Kidney (tissue), 13 donors: ENCODE measurements at regions not wholly inside any gene's neighbourhood (a gene's known extent, or its start where the extent isn't known, plus 50 kb on each side); places are given as distances from the start of the nearest gene placed in this dataset.

Experiments
- DNase-seq, 5 donors: peaks; one replicate each; pipeline ENCODE4 v3.0.0-alpha.2; 2013 to 2020
- FAIRE-seq: peaks from 2 replicates; lab custom pipeline; 2012; peaks lifted over from hg19 to GRCh38; lab: Jason Lieb, UNC
- H3K27ac ChIP-seq, 2 donors: one replicate each; pipeline ENCODE4 v1.7.0; 2013; ENCODE audit warnings: low read depth in 2 of 2, low read length in 2 of 2, inconsistent platforms in 1 of 2
- H3K27me3 ChIP-seq: one replicate; pipeline ENCODE4 v1.7.1; 2013; ENCODE audit warnings: low read length, inconsistent platforms; ENCODE audit not compliant: control insufficient read depth, insufficient read depth
- H3K36me3 ChIP-seq, 3 donors: one replicate each; pipeline versions ENCODE4 v1.7.0 to v1.7.1; 2013; ENCODE audit warnings: low read length in 3 of 3, control low read depth in 1 of 3, inconsistent platforms in 1 of 3; ENCODE audit not compliant: insufficient read depth in 3 of 3, control insufficient read depth in 2 of 3
- H3K4me1 ChIP-seq, 3 donors: one replicate each; pipeline versions ENCODE4 v1.7.0 to v1.7.1; 2013; ENCODE audit warnings: low read length in 3 of 3, inconsistent platforms in 1 of 3, low read depth in 1 of 3; ENCODE audit not compliant: control insufficient read depth in 2 of 3, insufficient read depth in 2 of 3
- H3K4me3 ChIP-seq, 3 donors: one replicate each; pipeline versions ENCODE4 v1.7.0 to v1.8.1; 2013; ENCODE audit warnings: low read length in 3 of 3, control low read depth in 1 of 3, inconsistent platforms in 1 of 3
- H3K9ac ChIP-seq, 3 donors: one replicate each; pipeline versions ENCODE4 v1.7.0 to v1.7.1; 2013; ENCODE audit warnings: low read length in 3 of 3, control low read depth in 1 of 3, inconsistent platforms in 1 of 3
- H3K9me3 ChIP-seq, 3 donors: one replicate each; pipeline versions ENCODE4 v1.7.0 to v1.7.1; 2013; ENCODE audit warnings: low read length in 3 of 3, control low read depth in 1 of 3, inconsistent platforms in 1 of 3; ENCODE audit not compliant: control insufficient read depth in 2 of 3, insufficient read depth in 1 of 3
- CTCF ChIP-seq: IDR thresholded peaks from 3 replicates; pipeline ENCODE4 v1.5.1; 2012; ENCODE audit warnings: mild to moderate bottlenecking, moderate library complexity, borderline replicate concordance; ENCODE audit not compliant: insufficient read depth; ENCODE audit errors: extremely low read depth
- intact Hi-C: fragments of 100-400 bp; cut with DNase I; formaldehyde crosslinking; loops from one replicate; pipeline ENCODE4 v1.11.1; 2022
- donor health status: control.
- donor health status: control.
- donor health status: control.
- donor health status: control.
- donor health status: control.
- donor health status: DM: yes; HTN: yes; CAD: no.
- donor health status: Normal renal cell carcinoma (clear cell type).

- DNase-seq (no peak), FAIRE-seq (no peak)
- Histone ChIP-seq H3K27me3 (no peaks in the 10 kb centered on the region), H3K27ac (no peak overlapping the region), H3K4me3 (no peak overlapping the region), H3K9ac (no peak overlapping the region), H3K4me1 (no peaks in the 10 kb centered on the region), H3K9me3 (no peaks in the 10 kb centered on the region), H3K36me3 (no peaks in the 10 kb centered on the region)
- peak; percentile 17 for TF ChIP-seq CTCF
- intact Hi-C loops: no loop called here
These were observed 799.5 kb downstream of the LTN1 start for GRCh38 chr21:28193189-28193588.

- no peak for DNase-seq
- Histone ChIP-seq H3K36me3 (no peaks in the 10 kb centered on the region), H3K9me3 (peaks cover 0 to 6% (median 0%) of the 10 kb centered on the region in 3 donors), H3K4me3 (no peak overlapping the region), H3K4me1 (no peaks in the 10 kb centered on the region), H3K27ac (no peak overlapping the region), H3K27me3 (no peaks in the 10 kb centered on the region), H3K9ac (no peak overlapping the region)
- TF ChIP-seq CTCF: no peak
- FAIRE-seq: no peak
- intact Hi-C loops: no loop called here
These were observed 806.1 kb downstream of the LTN1 start for GRCh38 chr21:28186604-28187003.

- no peak overlapping the region for H3K27ac ChIP-seq
- no peak overlapping the region for H3K9ac ChIP-seq
- H3K4me1 ChIP-seq: no peaks in the 10 kb centered on the region
- peaks cover 0 to 6% (median 0%) of the 10 kb centered on the region in 3 donors for H3K9me3 ChIP-seq
- intact Hi-C loops: no loop called here
- no peak for TF ChIP-seq CTCF
- no peak overlapping the region for H3K4me3 ChIP-seq
- FAIRE-seq (no peak), DNase-seq (no peak)
- no peaks in the 10 kb centered on the region for H3K36me3 ChIP-seq
- no peaks in the 10 kb centered on the region for H3K27me3 ChIP-seq
These were observed 810.9 kb downstream of the LTN1 start for GRCh38 chr21:28181730-28182129.

- FAIRE-seq (no peak), DNase-seq (no peak)
- Histone ChIP-seq H3K4me3 (no peak overlapping the region), H3K36me3 (no peaks in the 10 kb centered on the region), H3K9ac (no peak overlapping the region), H3K9me3 (peaks cover 0 to 6% (median 0%) of the 10 kb centered on the region in 3 donors), H3K4me1 (no peaks in the 10 kb centered on the region), H3K27ac (no peak overlapping the region), H3K27me3 (no peaks in the 10 kb centered on the region)
- TF ChIP-seq CTCF: no peak
- intact Hi-C loops: no loop called here
These were observed 813.5 kb downstream of the LTN1 start for GRCh38 chr21:28179136-28179535.
